Stimulated activated naive B cell treated with anti-CD40 and anti-IgM and Interleukin-4, amounts not matched to agents 10 μg/mL and 1 μg/mL and 100 μg/mL, for 72 hours (primary cell): ENCODE measurements at regions not wholly inside any gene's neighbourhood (a gene's known extent, or its start where the extent isn't known, plus 50 kb on each side); places are given as distances from the start of the nearest gene placed in this dataset.

Experiments
- ATAC-seq, 2 donors: fragments of 150-1000 bp; cut with Tn5 transposase; replicated peaks; 2 replicates each; pipeline ENCODE4 v1.10.0; 2021; ENCODE audit warnings: moderate library complexity in 1 of 2
- DNase-seq: peaks from one replicate; pipeline ENCODE4 v3.0.0; 2021
- H3K27ac Mint-ChIP-seq: one replicate; pipeline ENCODE4 v1.8.0; 2022; ENCODE audit warnings: mild to moderate bottlenecking, mixed read lengths
- H3K27me3 Mint-ChIP-seq, 2 donors: one replicate each; pipeline ENCODE4 v1.8.0; 2022; ENCODE audit warnings: mixed read lengths in 2 of 2
- H3K36me3 Mint-ChIP-seq, 2 donors: one replicate each; pipeline ENCODE4 v1.8.0; 2022; ENCODE audit warnings: mixed read lengths in 2 of 2, mild to moderate bottlenecking in 1 of 2
- H3K4me1 Mint-ChIP-seq, 2 donors: one replicate each; pipeline ENCODE4 v1.8.0; 2022; ENCODE audit warnings: mixed read lengths in 2 of 2, mild to moderate bottlenecking in 1 of 2
- H3K4me3 Mint-ChIP-seq, 2 donors: one replicate each; pipeline ENCODE4 v1.8.0; 2022; ENCODE audit warnings: mild to moderate bottlenecking in 2 of 2, mixed read lengths in 2 of 2, moderate library complexity in 1 of 2
- H3K9me3 Mint-ChIP-seq, 2 donors: one replicate each; pipeline ENCODE4 v1.8.0; 2022; ENCODE audit warnings: mixed read lengths in 2 of 2, mild to moderate bottlenecking in 1 of 2

- Mint-ChIP-seq H3K27me3 (peaks cover 38 to 57% of the 10 kb centered on the region in 2 donors), H3K4me3 (no peak overlapping the region), H3K27ac (no peak overlapping the region), H3K9me3 (peaks cover 4 to 5% of the 10 kb centered on the region in 2 donors), H3K36me3 (peaks cover 0 to 9% of the 10 kb centered on the region in 2 donors), H3K4me1 (peaks cover 8 to 9% of the 10 kb centered on the region in 2 donors)
- DNase-seq (no peak), ATAC-seq (no peak)
Measured at GRCh38 chr9:129357773-129358245, 179.7 kb upstream of the IER5L start.

DNA sequence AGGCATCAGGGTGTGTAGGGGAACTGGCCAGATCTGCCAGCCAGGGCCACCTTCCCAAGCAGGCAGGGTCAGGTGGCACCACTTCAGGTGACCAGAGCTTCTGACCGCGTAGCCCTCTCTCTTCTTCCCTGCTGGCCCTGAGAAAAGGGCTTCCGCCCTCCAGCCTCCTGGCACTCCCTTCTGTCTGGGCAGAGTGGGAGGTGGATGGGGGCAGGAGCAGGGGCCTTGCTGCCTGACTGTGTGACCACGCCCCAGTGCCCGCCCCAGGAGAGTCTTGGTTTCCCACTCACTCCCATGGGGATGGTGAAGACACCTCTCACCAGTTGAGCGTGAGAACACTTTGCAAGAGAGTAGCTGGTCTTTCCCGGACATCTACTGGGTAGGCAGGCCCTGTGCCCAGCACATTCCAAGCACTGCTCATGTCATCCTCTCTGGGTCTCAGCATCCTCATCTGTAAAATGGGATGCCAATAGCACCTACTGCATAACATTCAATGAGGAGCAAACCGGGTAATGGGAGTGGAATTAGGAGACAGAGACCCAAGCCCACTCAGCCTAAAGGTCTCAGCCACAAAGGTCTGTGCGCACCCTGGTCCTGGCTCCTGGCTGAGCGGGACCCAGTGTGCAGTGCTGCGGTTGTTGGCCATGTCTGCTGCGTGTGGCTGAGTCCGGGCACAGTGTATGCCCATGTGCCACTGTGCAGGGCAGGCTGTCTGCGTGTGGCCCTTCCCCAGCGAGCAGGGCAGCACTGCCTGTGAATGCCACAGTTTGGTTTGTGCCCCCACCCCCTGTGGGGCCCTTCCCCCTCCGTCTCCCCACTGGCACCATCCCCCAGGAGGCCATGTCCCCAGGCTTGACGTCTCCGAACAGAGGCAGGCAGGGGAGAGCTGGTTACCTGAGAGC lies 179.1 kb upstream of the IER5L start:
- peaks cover 38 to 58% of the 10 kb centered on the region in 2 donors for H3K27me3 Mint-ChIP-seq
- ATAC-seq: no peak
- no peak overlapping the region for H3K4me3 Mint-ChIP-seq

DNA sequence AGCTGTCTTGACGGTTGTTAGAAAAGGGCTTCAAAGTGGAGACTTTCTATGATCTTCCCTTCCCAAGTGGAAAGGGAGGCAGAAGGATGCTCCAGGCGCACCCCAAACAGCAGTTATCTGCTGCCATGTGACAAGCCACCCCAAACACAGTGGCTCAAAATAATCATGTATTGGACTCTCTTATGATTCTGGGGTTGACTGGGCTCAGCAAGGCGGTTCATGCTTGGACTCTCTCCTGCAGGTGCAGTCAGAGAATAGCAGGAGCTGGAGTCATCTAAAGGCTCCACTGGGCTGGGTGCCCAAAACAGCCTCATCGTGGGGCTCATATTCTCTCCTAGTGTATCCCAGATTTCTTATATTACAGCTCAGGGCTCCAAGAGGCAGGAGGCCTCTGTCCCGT lies 177.6 kb upstream of the IER5L start:
- Mint-ChIP-seq H3K27me3 (peaks cover 45 to 70% of the 10 kb centered on the region in 2 donors), H3K9me3 (peaks cover 4 to 5% of the 10 kb centered on the region in 2 donors), H3K4me3 (no peak overlapping the region), H3K36me3 (peaks cover 0 to 9% of the 10 kb centered on the region in 2 donors), H3K4me1 (peaks cover 6 to 7% of the 10 kb centered on the region in 2 donors), H3K27ac (no peak overlapping the region)
- ATAC-seq (no peak), DNase-seq (no peak)

More for the DNA sequence above, 179.1 kb upstream of the IER5L start:
- H3K27ac Mint-ChIP-seq: no peak overlapping the region
- H3K36me3 Mint-ChIP-seq: peaks cover 0 to 9% of the 10 kb centered on the region in 2 donors
- peaks cover 2 to 5% of the 10 kb centered on the region in 2 donors for H3K4me1 Mint-ChIP-seq
- H3K9me3 Mint-ChIP-seq: peaks cover 4 to 5% of the 10 kb centered on the region in 2 donors
- DNase-seq: no peak

- DNase-seq: no peak
- peak overlapping the region; percentile 20 for H3K27ac Mint-ChIP-seq
- H3K9me3 Mint-ChIP-seq: peaks cover 4 to 5% of the 10 kb centered on the region in 2 donors
- ATAC-seq: no peak
- no peak overlapping the region for H3K4me3 Mint-ChIP-seq
- H3K4me1 Mint-ChIP-seq: peaks cover 6 to 7% of the 10 kb centered on the region in 2 donors
- H3K36me3 Mint-ChIP-seq: peaks cover 0 to 9% of the 10 kb centered on the region in 2 donors
- H3K27me3 Mint-ChIP-seq: peaks cover 45 to 71% of the 10 kb centered on the region in 2 donors
Measured at GRCh38 chr9:129354498-129354897, 176.4 kb upstream of the IER5L start.

GRCh38 chr9:129353697-129354336 lies 175.8 kb upstream of the IER5L start:
- H3K27ac Mint-ChIP-seq: no peak overlapping the region
- ATAC-seq: no peak
- H3K27me3 Mint-ChIP-seq: peaks cover 40 to 66% of the 10 kb centered on the region in 2 donors
- H3K36me3 Mint-ChIP-seq: peaks cover 0 to 9% of the 10 kb centered on the region in 2 donors
- DNase-seq: no peak
- H3K4me3 Mint-ChIP-seq: no peak overlapping the region
- peaks cover 4 to 5% of the 10 kb centered on the region in 2 donors for H3K9me3 Mint-ChIP-seq
- peaks cover 6 to 7% of the 10 kb centered on the region in 2 donors for H3K4me1 Mint-ChIP-seq

DNA sequence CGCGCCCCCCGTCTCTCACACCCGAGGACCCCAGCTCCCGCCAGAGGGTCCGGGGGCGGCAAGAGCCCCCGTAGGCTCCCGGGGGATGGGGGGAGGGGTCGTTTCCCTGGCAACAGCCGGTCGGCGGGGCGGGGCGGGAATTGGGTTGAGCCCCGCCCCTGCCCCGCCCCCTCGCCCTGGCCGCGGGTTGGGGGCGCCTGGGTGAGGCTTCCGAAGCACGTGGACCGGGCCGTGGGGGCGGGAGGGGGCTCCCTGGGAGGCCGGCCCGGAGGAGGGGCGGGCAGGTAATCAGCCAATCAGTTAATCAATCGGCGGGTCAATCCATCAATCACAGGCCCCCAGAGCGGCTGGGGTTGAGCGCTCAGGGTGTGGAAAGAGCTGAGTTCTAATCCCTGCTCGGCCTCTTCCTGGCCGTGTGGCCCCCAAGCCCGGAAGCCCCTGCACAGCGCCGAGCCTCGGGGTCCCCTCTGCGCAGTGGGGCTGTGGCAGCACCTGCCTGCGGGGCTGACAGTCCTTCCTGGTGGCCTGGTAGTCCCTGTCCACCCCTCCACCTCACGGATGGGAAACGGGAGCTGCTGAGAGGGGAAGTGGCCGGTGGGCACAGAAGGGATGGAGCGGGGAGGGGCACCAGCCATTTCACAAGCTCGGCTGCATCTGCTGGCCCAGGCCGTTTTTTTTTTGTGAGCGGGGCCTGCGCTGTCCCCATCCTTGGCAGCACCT lies 174.2 kb upstream of the IER5L start:
- Mint-ChIP-seq H3K4me1 (peaks cover 6 to 7% of the 10 kb centered on the region in 2 donors), H3K36me3 (peaks cover 0 to 9% of the 10 kb centered on the region in 2 donors), H3K27ac (no peak overlapping the region), H3K9me3 (peaks cover 4 to 5% of the 10 kb centered on the region in 2 donors), H3K27me3 (peaks cover 40 to 71% of the 10 kb centered on the region in 2 donors), H3K4me3 (peak overlapping the region in 1 of 2 donors; percentile 50)
- ATAC-seq: no peak
- no peak for DNase-seq

DNA sequence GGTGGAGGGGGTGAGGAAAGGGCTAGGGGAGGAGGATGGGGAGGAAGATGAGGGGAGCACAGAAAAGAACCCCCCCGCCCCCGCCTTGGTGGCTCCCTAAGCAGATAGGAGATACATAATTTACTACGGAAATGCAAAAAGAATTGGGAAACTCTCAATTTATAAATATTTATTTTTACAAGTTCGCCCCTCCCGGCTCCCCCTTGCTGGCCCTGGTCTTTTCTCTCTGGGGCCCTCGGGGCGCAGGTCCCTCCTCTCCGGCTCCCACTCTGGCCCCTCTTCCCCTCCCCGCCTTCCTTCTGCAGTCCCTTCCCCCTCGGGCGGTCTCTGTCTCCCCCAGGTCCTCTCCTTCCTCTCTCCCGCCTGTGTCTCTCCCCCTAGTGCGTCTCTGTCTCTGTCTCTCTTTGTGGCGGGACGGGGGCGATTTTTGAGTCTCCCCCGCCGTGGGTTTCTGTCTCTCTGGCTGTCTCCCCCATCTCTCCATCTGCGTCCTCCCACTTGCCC lies 173.6 kb upstream of the IER5L start:
- Mint-ChIP-seq H3K27ac (no peak overlapping the region), H3K4me3 (peak overlapping the region; percentile 49 to 50), H3K4me1 (peaks cover 3 to 8% of the 10 kb centered on the region in 2 donors), H3K9me3 (peaks cover 4 to 5% of the 10 kb centered on the region in 2 donors), H3K36me3 (peaks cover 0 to 9% of the 10 kb centered on the region in 2 donors), H3K27me3 (peaks cover 35 to 66% of the 10 kb centered on the region in 2 donors)
- ATAC-seq (no peak), DNase-seq (no peak)

DNA sequence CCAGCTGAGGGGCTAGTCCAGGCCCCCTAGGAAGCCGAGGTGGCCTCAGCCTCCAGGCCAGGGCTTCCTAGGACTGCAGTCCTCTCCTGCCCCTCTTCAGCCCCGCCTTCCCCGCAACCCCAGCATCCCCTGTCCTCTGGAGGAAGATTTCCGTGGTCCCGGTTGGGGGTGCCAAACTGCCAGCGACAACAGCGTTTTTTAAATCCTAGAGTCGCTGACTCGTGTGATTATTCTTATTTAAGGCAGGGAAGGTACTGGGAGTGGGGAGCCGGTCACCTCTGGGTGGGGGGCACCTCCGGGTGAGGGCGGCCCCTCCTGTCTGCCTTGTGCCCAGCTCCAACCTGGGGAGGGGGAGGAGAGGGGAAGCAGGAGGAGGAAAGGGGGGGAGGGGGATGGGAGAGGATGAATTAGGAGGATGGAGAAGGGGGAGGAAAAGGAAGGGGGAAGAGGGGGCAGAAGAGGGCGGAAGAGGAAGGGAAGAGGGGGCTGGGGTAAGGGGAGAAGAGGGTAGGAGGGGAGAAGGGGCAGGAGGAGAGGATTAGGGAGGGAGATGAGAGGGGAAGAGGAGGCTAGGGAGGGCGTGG lies 173.1 kb upstream of the IER5L start:
- ATAC-seq (no peak), DNase-seq (no peak)
- Mint-ChIP-seq H3K36me3 (peaks cover 0 to 8% of the 10 kb centered on the region in 2 donors), H3K27ac (no peak overlapping the region), H3K9me3 (peaks cover 4 to 5% of the 10 kb centered on the region in 2 donors), H3K27me3 (peaks cover 30 to 61% of the 10 kb centered on the region in 2 donors), H3K4me1 (peaks cover 3 to 12% of the 10 kb centered on the region in 2 donors), H3K4me3 (no peak overlapping the region)

- Mint-ChIP-seq H3K9me3 (no peaks in the 10 kb centered on the region), H3K4me3 (no peak overlapping the region)
Measured at GRCh38 chr9:129350143-129350935, 172.3 kb upstream of the IER5L start.

DNA sequence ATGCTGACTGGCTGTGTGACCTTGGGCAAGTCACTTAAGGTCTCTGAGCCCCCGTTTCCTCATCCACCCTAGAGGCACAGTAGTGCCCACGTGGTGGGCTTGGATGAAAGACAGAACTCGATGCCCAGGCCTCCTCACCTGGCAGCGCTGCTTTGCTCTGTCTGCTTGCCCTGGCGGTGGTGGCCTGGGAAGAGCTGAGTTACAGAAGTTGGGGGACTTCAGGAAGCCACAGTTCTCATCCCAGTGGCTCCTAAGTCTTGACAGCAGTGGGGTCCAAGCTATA lies 171.5 kb upstream of the IER5L start:
- ATAC-seq (no peak), DNase-seq (no peak)
- Mint-ChIP-seq H3K4me3 (no peak overlapping the region), H3K27ac (no peak overlapping the region), H3K27me3 (peaks cover 24 to 51% of the 10 kb centered on the region in 2 donors), H3K36me3 (no peaks in the 10 kb centered on the region), H3K9me3 (no peaks in the 10 kb centered on the region), H3K4me1 (peaks cover 3 to 12% of the 10 kb centered on the region in 2 donors)

More at GRCh38 chr9:129350143-129350935, 172.3 kb upstream of the IER5L start:
- Mint-ChIP-seq H3K4me1 (peaks cover 3 to 12% of the 10 kb centered on the region in 2 donors), H3K27ac (no peak overlapping the region), H3K27me3 (peaks cover 24 to 52% of the 10 kb centered on the region in 2 donors), H3K36me3 (no peaks in the 10 kb centered on the region)
- DNase-seq (no peak), ATAC-seq (peak in 1 of 2 donors; percentile 25)

DNA sequence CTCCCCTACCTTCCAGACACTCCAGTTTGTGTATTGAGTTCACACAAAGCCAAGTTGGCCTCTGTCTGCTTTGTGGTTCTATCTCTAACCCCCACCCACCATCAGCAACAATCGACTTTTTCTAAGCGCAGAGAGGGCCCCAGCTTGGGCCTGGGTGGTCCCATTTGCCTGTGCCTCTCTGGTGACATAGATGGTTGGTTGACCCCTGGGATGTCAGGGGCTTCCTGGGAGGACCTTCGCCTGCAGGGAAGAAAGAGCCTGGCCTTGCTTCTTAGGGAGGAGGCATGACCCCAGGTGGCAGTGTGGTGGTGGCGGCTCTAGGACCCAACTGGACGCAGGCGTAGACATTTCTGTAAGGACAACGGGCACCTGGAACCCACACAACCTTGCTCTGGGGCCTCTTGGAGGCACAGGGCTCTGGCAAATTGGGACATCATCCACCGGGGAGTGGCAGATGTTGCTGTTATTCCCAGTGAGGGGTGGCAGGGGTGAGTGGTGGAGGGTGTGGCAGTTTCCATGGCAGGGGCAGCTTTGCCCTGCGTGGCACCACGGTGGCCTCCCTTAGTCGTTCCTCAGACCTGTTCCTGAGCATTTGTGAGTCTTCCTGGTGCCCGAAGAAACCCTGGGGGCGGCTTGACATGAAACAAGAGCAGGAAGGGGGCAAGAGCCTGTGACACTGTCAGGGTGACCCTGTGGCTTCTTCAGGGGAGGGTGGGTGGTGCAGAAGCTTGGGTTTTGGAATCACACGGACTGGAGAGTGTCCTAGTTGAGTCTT lies 171.0 kb upstream of the IER5L start:
- H3K27me3 Mint-ChIP-seq: peaks cover 24 to 46% of the 10 kb centered on the region in 2 donors
- H3K27ac Mint-ChIP-seq: no peak overlapping the region
- H3K4me1 Mint-ChIP-seq: peaks cover 3 to 12% of the 10 kb centered on the region in 2 donors
- H3K36me3 Mint-ChIP-seq: no peaks in the 10 kb centered on the region
- DNase-seq (no peak), ATAC-seq (no peak)
- H3K9me3 Mint-ChIP-seq: no peaks in the 10 kb centered on the region
- H3K4me3 Mint-ChIP-seq: no peak overlapping the region

DNA sequence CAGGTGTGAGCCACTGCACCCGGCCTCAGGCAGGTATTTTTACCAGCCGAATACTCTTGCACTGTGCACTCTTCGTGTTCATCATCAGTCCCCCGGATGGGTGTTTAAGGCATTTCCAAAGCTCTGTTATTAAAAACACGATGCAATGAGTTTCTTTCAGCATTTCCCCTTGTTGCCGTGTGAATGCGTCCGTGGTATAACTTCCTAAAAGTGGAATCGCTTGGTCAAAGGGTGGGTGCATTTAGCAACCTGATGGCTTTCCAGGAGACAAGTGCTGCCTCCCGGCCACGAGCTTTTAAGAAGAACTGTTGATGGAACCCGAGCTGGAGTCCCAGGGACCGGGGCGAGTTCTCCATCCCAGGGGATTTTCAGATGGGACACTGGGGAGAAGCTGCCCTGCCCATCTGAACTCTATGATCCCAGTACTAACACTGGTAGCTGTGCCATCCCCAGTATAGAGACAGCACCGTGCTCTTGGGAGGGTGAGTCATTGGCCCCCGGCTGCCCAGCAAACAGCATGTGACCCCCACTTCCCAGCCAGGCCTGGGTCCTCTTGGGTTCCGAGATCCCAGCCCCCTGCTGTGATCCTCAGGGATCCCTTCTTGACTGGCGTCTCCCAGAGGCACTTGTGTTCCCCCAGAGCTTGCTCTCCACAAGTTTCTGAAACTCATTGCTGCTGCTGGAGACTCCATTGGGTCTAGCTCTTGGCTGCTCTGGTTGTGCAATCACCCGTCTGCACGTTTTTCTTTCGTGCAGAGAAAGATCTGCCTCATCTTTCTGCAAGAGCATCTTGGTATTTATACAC lies 169.5 kb upstream of the IER5L start:
- Mint-ChIP-seq H3K27me3 (peaks cover 22 to 39% of the 10 kb centered on the region in 2 donors), H3K27ac (no peak overlapping the region)
- DNase-seq: no peak

More for the DNA sequence above, 169.5 kb upstream of the IER5L start:
- H3K4me3 Mint-ChIP-seq: no peak overlapping the region
- no peaks in the 10 kb centered on the region for H3K9me3 Mint-ChIP-seq
- H3K36me3 Mint-ChIP-seq: no peaks in the 10 kb centered on the region
- peaks cover 3 to 12% of the 10 kb centered on the region in 2 donors for H3K4me1 Mint-ChIP-seq
- no peak for ATAC-seq
